ENCODE measurements at regions not wholly inside any gene's neighbourhood (a gene's known extent, or its start where the extent isn't known, plus 50 kb on each side); places are given as distances from the start of the nearest gene placed in this dataset.

DNA sequence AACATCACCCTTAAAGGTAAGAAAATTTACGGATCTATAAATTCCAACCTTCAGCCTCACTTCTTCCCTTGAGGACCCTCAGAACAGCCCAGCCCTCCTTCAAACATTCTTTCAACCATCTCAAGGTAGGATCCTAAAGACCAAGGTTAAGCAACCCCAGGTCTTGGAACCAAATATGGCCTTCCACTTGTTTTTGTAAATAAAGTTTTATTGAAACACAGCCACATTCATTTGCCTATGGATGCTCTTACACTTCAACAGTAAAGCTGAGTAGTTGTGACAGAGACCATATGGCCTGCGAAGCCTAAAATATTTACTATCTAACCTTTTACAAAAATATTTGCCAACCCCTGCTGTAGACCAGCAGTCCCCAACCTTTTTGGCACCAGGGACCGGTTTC, 70.4 kb upstream of the NTRK3 start:
- Histone ChIP-seq H3K27ac (no peak overlapping the region), H3K4me1 (no peaks in the 10 kb centered on the region), H3K9me3 (no peaks in the 10 kb centered on the region), H3K4me3 (no peak overlapping the region), H3K27me3 (replicated peaks in 1 of 7) (peaks cover 0 to 66% (median 4%) of the 10 kb centered on the region in 7 donors), H3K36me3 (no peaks in the 10 kb centered on the region)
- 90 to 97% (median 95%) methylated on average over 3 of the region's 3 CpGs for WGBS, 5 donors
- intact Hi-C loops (cut with DNase I; ENCODE audit: low total_unique reads), result no loop called here
- DNase-seq, result no peak
- no peak for TF ChIP-seq POLR2A (IDR thresholded peaks at IDR 0.05)
- TF ChIP-seq POLR2AphosphoS5 (IDR thresholded peaks at IDR 0.05), result no peak
- TF ChIP-seq, protein P1, sequence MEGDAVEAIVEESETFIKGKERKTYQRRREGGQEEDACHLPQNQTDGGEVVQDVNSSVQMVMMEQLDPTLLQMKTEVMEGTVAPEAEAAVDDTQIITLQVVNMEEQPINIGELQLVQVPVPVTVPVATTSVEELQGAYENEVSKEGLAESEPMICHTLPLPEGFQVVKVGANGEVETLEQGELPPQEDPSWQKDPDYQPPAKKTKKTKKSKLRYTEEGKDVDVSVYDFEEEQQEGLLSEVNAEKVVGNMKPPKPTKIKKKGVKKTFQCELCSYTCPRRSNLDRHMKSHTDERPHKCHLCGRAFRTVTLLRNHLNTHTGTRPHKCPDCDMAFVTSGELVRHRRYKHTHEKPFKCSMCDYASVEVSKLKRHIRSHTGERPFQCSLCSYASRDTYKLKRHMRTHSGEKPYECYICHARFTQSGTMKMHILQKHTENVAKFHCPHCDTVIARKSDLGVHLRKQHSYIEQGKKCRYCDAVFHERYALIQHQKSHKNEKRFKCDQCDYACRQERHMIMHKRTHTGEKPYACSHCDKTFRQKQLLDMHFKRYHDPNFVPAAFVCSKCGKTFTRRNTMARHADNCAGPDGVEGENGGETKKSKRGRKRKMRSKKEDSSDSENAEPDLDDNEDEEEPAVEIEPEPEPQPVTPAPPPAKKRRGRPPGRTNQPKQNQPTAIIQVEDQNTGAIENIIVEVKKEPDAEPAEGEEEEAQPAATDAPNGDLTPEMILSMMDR (IDR thresholded peaks at IDR 0.05 in 8 of 11, conservative IDR thresholded peaks at IDR 0.05 in 3 of 11), result no peak

DNA sequence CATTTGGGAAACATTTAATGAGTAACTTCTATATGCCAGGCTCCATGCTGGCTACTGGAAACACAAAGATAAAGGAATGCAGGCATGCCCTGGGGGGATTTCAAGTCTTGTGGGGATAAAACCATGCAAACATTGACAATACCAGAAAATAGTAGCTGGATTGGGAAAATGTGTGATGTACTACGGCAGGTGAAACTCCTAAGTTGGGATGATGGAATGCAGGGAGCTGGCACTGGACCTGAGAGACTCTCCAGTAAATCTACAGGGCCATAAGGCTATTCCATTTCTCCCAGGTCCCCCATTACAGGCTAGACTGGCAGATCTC, 68.2 kb upstream of the NTRK3 start:
- TF ChIP-seq, protein P1 (IDR thresholded peaks at IDR 0.05 in 8 of 11, conservative IDR thresholded peaks at IDR 0.05 in 3 of 11), result no peak
- TF ChIP-seq POLR2AphosphoS5 (IDR thresholded peaks at IDR 0.05) (no peak), POLR2A (IDR thresholded peaks at IDR 0.05) (no peak)
- 80 to 95% (median 88%) methylated on average over 1 of the region's 1 CpG for WGBS, 5 donors
- Histone ChIP-seq H3K4me3 (no peak overlapping the region), H3K27me3 (replicated peaks in 1 of 7) (peaks cover 0 to 73% (median 9%) of the 10 kb centered on the region in 7 donors), H3K36me3 (no peaks in the 10 kb centered on the region), H3K4me1 (no peaks in the 10 kb centered on the region), H3K27ac (no peak overlapping the region), H3K9me3 (no peaks in the 10 kb centered on the region)
- no peak for DNase-seq
- intact Hi-C loops (cut with DNase I; ENCODE audit: low total_unique reads), result no loop called here

DNA sequence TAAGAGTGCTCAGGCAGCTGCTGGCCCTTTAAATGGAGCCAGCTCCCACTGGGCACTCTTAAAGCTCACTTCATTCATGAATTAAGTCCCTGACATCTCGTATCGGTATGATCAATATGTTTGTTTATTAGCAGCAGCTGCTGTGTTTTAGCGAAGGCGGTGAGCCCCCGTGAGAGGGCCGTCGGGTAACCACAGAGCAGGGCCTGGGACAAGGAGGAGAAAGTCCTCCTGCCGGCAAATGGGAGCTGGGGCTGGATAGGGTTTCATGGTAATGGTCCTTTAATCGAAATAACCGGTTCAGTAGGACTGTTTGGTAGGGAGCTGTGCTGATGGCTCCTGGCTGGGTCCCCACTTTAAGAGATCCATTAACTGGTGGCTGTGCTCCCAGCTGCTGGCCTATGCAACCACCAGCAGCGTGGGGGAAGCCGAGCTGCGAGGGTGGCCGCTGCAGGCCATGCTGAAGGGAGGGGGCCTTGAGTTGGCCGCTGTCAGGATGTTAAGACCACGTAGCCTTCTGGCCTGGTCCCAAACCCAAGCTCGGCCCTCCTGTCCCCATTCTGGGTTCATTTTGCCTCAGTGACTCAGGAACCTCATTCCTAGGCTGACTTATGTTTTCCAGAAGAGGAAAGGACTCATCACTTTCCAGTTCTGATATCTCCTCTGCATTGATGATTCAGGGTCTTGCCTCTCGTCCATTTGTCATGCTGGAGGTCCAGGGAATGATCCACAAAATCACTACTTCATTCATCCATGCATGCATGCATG, 67.6 kb upstream of the NTRK3 start:
- intact Hi-C loops (cut with DNase I; ENCODE audit: low total_unique reads), result no loop called here
- 71 to 79% (median 75%) methylated on average over 17 to 18 of the region's 18 CpGs for WGBS, 5 donors
- Histone ChIP-seq H3K4me1 (no peaks in the 10 kb centered on the region), H3K4me3 (no peak overlapping the region), H3K9me3 (no peaks in the 10 kb centered on the region), H3K27ac (no peak overlapping the region), H3K36me3 (no peaks in the 10 kb centered on the region), H3K27me3 (replicated peaks in 1 of 7) (peaks cover 0 to 75% (median 9%) of the 10 kb centered on the region in 7 donors)
- TF ChIP-seq, protein P1 (IDR thresholded peaks at IDR 0.05 in 8 of 11, conservative IDR thresholded peaks at IDR 0.05 in 3 of 11), result no peak
- TF ChIP-seq POLR2AphosphoS5 (IDR thresholded peaks at IDR 0.05) (no peak), POLR2A (IDR thresholded peaks at IDR 0.05) (no peak)
- DNase-seq, result no peak

DNA sequence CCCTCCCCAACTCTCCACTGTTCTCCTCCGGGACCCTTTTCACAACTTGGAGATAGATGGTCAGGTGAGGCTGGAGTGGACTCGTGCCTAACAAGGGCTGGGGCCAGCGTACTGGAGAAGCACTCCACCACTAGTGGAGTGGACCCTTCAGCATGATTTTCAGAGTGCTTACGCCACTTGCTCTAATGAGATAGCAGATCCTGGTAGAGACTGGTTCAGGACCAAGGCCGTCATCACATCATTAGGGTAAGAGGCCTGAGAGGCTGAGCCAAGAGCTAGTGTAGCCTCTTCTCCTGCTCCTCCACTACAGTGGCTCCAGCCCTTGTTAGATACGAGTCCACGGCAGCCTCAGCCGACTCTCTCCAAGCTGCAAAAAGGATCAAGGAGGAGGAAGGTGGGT, 66.9 kb upstream of the NTRK3 start:
- no peaks in the 10 kb centered on the region for H3K4me1 ChIP-seq
- no peak for DNase-seq
- TF ChIP-seq, protein P1 (IDR thresholded peaks at IDR 0.05 in 8 of 11, conservative IDR thresholded peaks at IDR 0.05 in 3 of 11), result no peak
- TF ChIP-seq POLR2A (IDR thresholded peaks at IDR 0.05), result no peak
- TF ChIP-seq POLR2AphosphoS5 (IDR thresholded peaks at IDR 0.05), result no peak
- 75 to 90% (median 85%) methylated on average over 8 of the region's 8 CpGs for WGBS, 5 donors
- H3K4me3 ChIP-seq, result no peak overlapping the region
- intact Hi-C loops (cut with DNase I; ENCODE audit: low total_unique reads), result no loop called here
- no peaks in the 10 kb centered on the region for H3K36me3 ChIP-seq
- H3K27me3 ChIP-seq (replicated peaks in 1 of 7), result peaks cover 0 to 81% (median 9%) of the 10 kb centered on the region in 7 donors
- H3K27ac ChIP-seq, result no peak overlapping the region
- no peaks in the 10 kb centered on the region for H3K9me3 ChIP-seq
